K562 (cell line): ENCODE measurements at regions not wholly inside any gene's neighbourhood (a gene's known extent, or its start where the extent isn't known, plus 50 kb on each side); places are given as distances from the start of the nearest gene placed in this dataset.

ENCODE experiments used
- ATAC-seq: fragments of 200-7000 bp; cut with Tn5 transposase; 3 replicates; pipeline ENCODE4 v1.9.1; 2020; ENCODE audit warnings: moderate library complexity
- BruUV-seq: library from RNA; stranded (reverse); fragments of 400-500 nt; replicated peaks from 2 replicates; lab custom pipeline; 2021; lab: Mats Ljungman, UMichigan
- CTCF ChIA-PET: fragments of 300-600 bp; formaldehyde crosslinking; extraction: SDS; loops from one replicate; lab custom pipeline; 2021; ENCODE audit warnings: low intra/inter-chr PET ratio; lab: Yijun Ruan, JAX
- POLR2A ChIA-PET: fragments of 300-600, 350-650 bp; sonication (Branson Sonifier 250); formaldehyde crosslinking; extraction: SDS; loops from one replicate; lab custom pipeline; 2021; ENCODE audit warnings: antibody characterized with exemption, inconsistent platforms; lab: Yijun Ruan, JAX
- DNase-seq, 4 experiments: peaks; one replicate each; pipeline versions ENCODE4 v3.0.0 to v3.0.0-alpha.2; 2011 to 2018; ENCODE audit warnings: low spot score in 3 of 4, mixed read lengths in 3 of 4; ENCODE audit errors: extremely low read depth in 1 of 4
- FAIRE-seq: peaks from 2 replicates; lab custom pipeline; 2011; peaks lifted over from hg19 to GRCh38; lab: Jason Lieb, UNC
- H2AFZ ChIP-seq: 2 replicates; pipeline ENCODE4 v1.6.0; 2011; ENCODE audit warnings: low read depth, low read length, control low read depth, inconsistent platforms
- H3K27ac ChIP-seq: fragments of 200-600 bp; 3 replicates; pipeline ENCODE4 v1.8.0; 2011; ENCODE audit warnings: low read depth, mild to moderate bottlenecking, control low read depth, inconsistent platforms, low read length, moderate library complexity, mixed read lengths; ENCODE audit errors: extremely low read depth
- H3K27me3 ChIP-seq, 2 experiments: fragments of 300-600 bp in 1 of 2; 2 replicates in 1 of 2; 3 replicates in 1 of 2; pipeline versions ENCODE4 v1.6.0 to v1.8.0; 2011; ENCODE audit warnings: inconsistent platforms in 2 of 2, low read length in 2 of 2, mild to moderate bottlenecking in 1 of 2, mixed read lengths in 1 of 2, moderate library complexity in 1 of 2; ENCODE audit not compliant: control insufficient read depth in 2 of 2, insufficient read depth in 2 of 2
- H3K36me3 ChIP-seq: fragments of 300-600 bp; 3 replicates; pipeline ENCODE4 v1.8.0; 2011; ENCODE audit warnings: mild to moderate bottlenecking, low read length, inconsistent platforms; ENCODE audit not compliant: control insufficient read depth, insufficient read depth
- H3K4me1 ChIP-seq, 2 experiments: fragments of 200-600 bp in 1 of 2; replicated peaks in 1 of 2; 2 replicates in 1 of 2; 3 replicates in 1 of 2; pipeline versions ENCODE4 v1.5.1 to v1.8.0; 2011; ENCODE audit warnings: inconsistent platforms in 2 of 2, low read length in 2 of 2, mild to moderate bottlenecking in 1 of 2, mixed read lengths in 1 of 2, moderate library complexity in 1 of 2; ENCODE audit not compliant: control insufficient read depth in 2 of 2, insufficient read depth in 2 of 2
- H3K4me2 ChIP-seq: 2 replicates; pipeline ENCODE4 v1.6.1; 2011; ENCODE audit warnings: low read length, control low read depth, inconsistent platforms, mixed read lengths; ENCODE audit not compliant: insufficient read depth
- H3K4me3 ChIP-seq: fragments of 200-600 bp; sonication (generic), shearing (Covaris generic); 2 replicates; pipeline ENCODE4 v1.5.1; 2016; ENCODE audit warnings: control low read depth, inconsistent platforms
- H3K79me2 ChIP-seq: fragments of 200-600 bp; 3 replicates; pipeline ENCODE4 v1.8.0; 2011; ENCODE audit warnings: low read length, inconsistent platforms; ENCODE audit not compliant: control insufficient read depth, insufficient read depth
- H3K9ac ChIP-seq, 2 experiments: 2 replicates each; pipeline versions ENCODE4 v1.6.0 to v1.6.1; 2011; ENCODE audit warnings: low read depth in 2 of 2, low read length in 2 of 2, control low read depth in 1 of 2, inconsistent platforms in 1 of 2, mild to moderate bottlenecking in 1 of 2, mixed read lengths in 1 of 2; ENCODE audit not compliant: insufficient read depth in 1 of 2
- H3K9me1 ChIP-seq: one replicate; pipeline ENCODE4 v1.6.0; 2011; ENCODE audit warnings: inconsistent platforms, mild to moderate bottlenecking, low read length, moderate library complexity; ENCODE audit not compliant: control insufficient read depth, insufficient read depth
- H3K9me3 ChIP-seq: replicated peaks from 2 replicates; pipeline ENCODE4 v1.5.1; 2011; ENCODE audit warnings: low read depth, low read length, inconsistent platforms; ENCODE audit not compliant: control insufficient read depth, insufficient read depth
- H4K20me1 ChIP-seq: replicated peaks from 2 replicates; pipeline ENCODE4 v1.6.1; 2011; ENCODE audit warnings: low read length, inconsistent platforms, mixed read lengths; ENCODE audit not compliant: control insufficient read depth, insufficient read depth
- BCL6 ChIP-seq: fragments of 250-450 bp; sonication (Bioruptor Pico); IDR thresholded peaks from 2 replicates; pipeline ENCODE4 v1.4.0; 2020
- CBFA2T3 ChIP-seq: fragments of 450-650 bp; IDR thresholded peaks from 2 replicates; pipeline ENCODE4 v1.6.1; 2017
- CLOCK ChIP-seq: fragments of 250-450 bp; sonication (Bioruptor Pico); IDR thresholded peaks from 2 replicates; pipeline ENCODE4 v1.4.0; 2020; ENCODE audit warnings: mild to moderate bottlenecking, moderate library complexity, borderline replicate concordance
- CTCFL ChIP-seq: IDR thresholded peaks from 2 replicates; pipeline ENCODE4 v1.6.1; 2011; ENCODE audit warnings: borderline replicate concordance, low read depth, mild to moderate bottlenecking, moderate library complexity, low read length; ENCODE audit not compliant: insufficient read depth, poor library complexity, severe bottlenecking
- HDAC3 ChIP-seq: fragments of 450-650 bp; IDR thresholded peaks from 2 replicates; pipeline ENCODE4 v1.6.1; 2018; ENCODE audit warnings: borderline replicate concordance, mild to moderate bottlenecking, moderate library complexity; ENCODE audit not compliant: partially characterized antibody
- JUNB ChIP-seq: fragments of 450-650 bp; formaldehyde crosslinking; conservative IDR thresholded peaks from 2 replicates; pipeline ENCODE4 v1.4.0; 2020; ENCODE audit warnings: mild to moderate bottlenecking
- NKRF ChIP-seq: fragments of 450-650 bp; IDR thresholded peaks from 2 replicates; pipeline ENCODE4 v1.6.1; 2016; ENCODE audit warnings: borderline replicate concordance
- RCOR1 ChIP-seq, 2 experiments: IDR thresholded peaks; 2 replicates each; pipeline ENCODE4 v1.6.1; 2012; ENCODE audit warnings: low read depth in 2 of 2, low read length in 2 of 2, borderline replicate concordance in 1 of 2, improper control_type of control experiment in 1 of 2
- ZFP91 ChIP-seq: sonication (generic); formaldehyde crosslinking; IDR thresholded peaks from 2 replicates; pipeline ENCODE4 v1.8.0; 2022; ENCODE audit warnings: mild to moderate bottlenecking, missing genetic modification reagents
- ZNF76 ChIP-seq: fragments of 250-450 bp; sonication (Bioruptor Pico); IDR thresholded peaks from 2 replicates; pipeline ENCODE4 v1.4.0; 2020; ENCODE audit warnings: mild to moderate bottlenecking, moderate library complexity, borderline replicate concordance
- WGBS: fragments of 100-300 bp; shearing (Covaris generic); methylation state at CpG from one replicate; pipeline ENCODE4 v1.1.6; 2016; ENCODE audit warnings: low coverage, mixed read lengths; ENCODE audit not compliant: insufficient coverage; ENCODE audit errors: missing lambda C conversion rate; 5-methylcytosine and 5-hydroxymethylcytosine counted together
- in situ Hi-C: fragments of 300-500 bp; cut with MboI; formaldehyde crosslinking; loops from 4 replicates; pipeline ENCODE4 v1.15.0; 2018; ENCODE audit warnings: inconsistent platforms, mixed read lengths
- intact Hi-C: fragments of 100-400 bp; cut with micrococcal nuclease; formaldehyde crosslinking; loops from 2 replicates; pipeline ENCODE4 v1.14.2; 2022

- H3K27me3 ChIP-seq = no peaks in the 10 kb centered on the region
- ChIA-PET CTCF (no interaction called here), POLR2A (no interaction called here)
- no peaks in the 10 kb centered on the region for H3K36me3 ChIP-seq
- H3K4me2 ChIP-seq = no peak overlapping the region
- FAIRE-seq (no peak), DNase-seq (no peak), ATAC-seq (no peak)
- H3K4me3 ChIP-seq = no peak overlapping the region
- H2AFZ ChIP-seq = no peak overlapping the region
- TF ChIP-seq CLOCK (CRISPR knock-in tag) (no peak), ZFP91 (CRISPR knock-in tag) (no peak), RCOR1 (IDR thresholded peaks at IDR 0.05; ENCODE audit: borderline replicate concordance in 1 of 2, low read depth in 2 of 2, low read length in 2 of 2) (no peak), CTCFL (no peak), NKRF (no peak), JUNB (CRISPR knock-in tag) (no peak), CBFA2T3 (no peak), HDAC3 (no peak), ZNF76 (CRISPR knock-in tag) (no peak), BCL6 (no peak)
- no TSS peak for BruUV-seq
- no peak overlapping the region for H3K9ac ChIP-seq
- H3K9me1 ChIP-seq = no peaks in the 10 kb centered on the region
- no peaks in the 10 kb centered on the region for H4K20me1 ChIP-seq
- no peaks in the 10 kb centered on the region for H3K79me2 ChIP-seq
- H3K4me1 ChIP-seq = no peaks in the 10 kb centered on the region
- in situ Hi-C loops (no loop called here), intact Hi-C loops (no loop called here)
- no peaks in the 10 kb centered on the region; the same call in 1 of the 2 replicates for H3K9me3 ChIP-seq
- H3K27ac ChIP-seq = no peak overlapping the region
- WGBS = 0% methylated on average over 3 of the region's 3 CpGs
Observed at GRCh38 chr20:11585752-11586352, 331.8 kb upstream of the BTBD3 start.
